Activated CD8-positive, alpha-beta memory T cell treated with anti-CD3 and anti-CD28 coated beads for 36 hours (primary cell): ENCODE measurements at regions not wholly inside any gene's neighbourhood (a gene's known extent, or its start where the extent isn't known, plus 50 kb on each side); places are given as distances from the start of the nearest gene placed in this dataset.

ENCODE experiments used
- CTCF ChIA-PET: fragments of 350-600 bp; sonication (Branson Sonifier 250); formaldehyde crosslinking; loops from one replicate; lab custom pipeline; 2021; ENCODE audit warnings: antibody characterized with exemption; lab: Charles Lee
- POLR2A ChIA-PET: fragments of 350-600 bp; sonication (Branson Sonifier 250); formaldehyde crosslinking; loops from one replicate; lab custom pipeline; 2021; ENCODE audit warnings: antibody characterized with exemption; lab: Charles Lee

GRCh38 chr3:117399311-117400078 lies 689.9 kb downstream of the TUSC7 start:
- ChIA-PET CTCF (no interaction called here), POLR2A (no interaction called here)

DNA sequence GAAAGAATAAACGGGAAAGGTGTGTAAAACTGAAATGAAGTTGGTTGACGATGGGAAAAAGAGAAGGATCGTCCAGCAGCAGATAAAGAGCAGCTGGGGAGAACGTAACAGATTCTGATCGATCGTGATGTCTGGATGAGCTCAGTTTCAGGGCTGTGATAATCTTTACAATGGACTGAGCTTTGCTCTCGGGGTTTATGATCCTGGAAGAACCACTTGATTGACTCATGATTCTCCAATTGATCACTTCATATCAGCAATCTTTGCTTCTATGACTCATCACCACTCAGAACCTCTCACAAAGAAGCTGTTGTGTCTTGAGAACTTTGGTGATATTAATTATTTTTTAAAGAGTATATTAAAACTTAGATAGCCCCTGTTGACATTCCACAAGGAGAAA lies 690.7 kb downstream of the TUSC7 start:
- POLR2A ChIA-PET, result no interaction called here

DNA sequence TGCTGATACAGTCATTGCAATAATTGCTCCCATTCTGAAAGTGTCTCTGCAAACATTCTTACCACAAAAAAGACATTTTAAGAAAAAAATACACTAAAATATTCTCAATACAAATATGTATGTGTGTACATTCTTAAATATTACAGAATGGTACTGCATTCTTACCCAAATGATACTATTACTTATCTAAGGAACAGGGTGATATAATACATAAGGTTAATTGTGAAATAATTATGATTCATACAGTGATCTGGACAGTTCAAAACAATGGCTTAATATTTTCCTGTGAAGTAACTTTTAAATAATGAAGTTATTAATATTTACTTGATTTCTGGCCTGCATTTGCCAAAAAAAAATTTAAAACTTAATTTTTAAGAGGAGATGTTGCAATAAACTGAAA lies 694.6 kb downstream of the TUSC7 start:
- POLR2A ChIA-PET, result no interaction called here
- CTCF ChIA-PET, result no interaction called here

More for the DNA sequence above, 690.7 kb downstream of the TUSC7 start:
- CTCF ChIA-PET, result no interaction called here

- CTCF ChIA-PET, result no interaction called here
- POLR2A ChIA-PET, result no interaction called here
Observed at GRCh38 chr3:117404730-117405129, 695.2 kb downstream of the TUSC7 start.

DNA sequence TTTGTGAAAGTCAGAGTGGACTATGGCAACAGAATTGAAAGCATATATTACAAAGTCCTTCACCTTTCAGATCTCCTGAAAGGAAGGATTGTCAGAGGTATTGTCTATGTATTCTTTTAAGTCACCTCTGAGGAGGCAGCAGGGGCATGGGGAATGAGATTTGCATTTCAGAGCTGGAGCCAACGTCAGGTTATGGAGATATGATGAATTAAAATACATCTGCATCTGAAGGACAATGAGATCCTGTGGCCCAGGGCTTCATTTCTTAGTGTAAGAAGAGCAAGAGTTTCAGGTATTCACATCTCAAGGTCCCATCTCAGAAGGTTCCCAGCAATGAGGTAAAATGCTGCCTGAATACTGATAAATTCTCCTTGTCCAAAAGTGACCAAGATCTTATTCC lies 695.8 kb downstream of the TUSC7 start:
- CTCF ChIA-PET, result no interaction called here
- POLR2A ChIA-PET, result no interaction called here

- POLR2A ChIA-PET, result no interaction called here
- CTCF ChIA-PET, result no interaction called here
Observed at GRCh38 chr3:117407317-117407716, 697.7 kb downstream of the TUSC7 start.

DNA sequence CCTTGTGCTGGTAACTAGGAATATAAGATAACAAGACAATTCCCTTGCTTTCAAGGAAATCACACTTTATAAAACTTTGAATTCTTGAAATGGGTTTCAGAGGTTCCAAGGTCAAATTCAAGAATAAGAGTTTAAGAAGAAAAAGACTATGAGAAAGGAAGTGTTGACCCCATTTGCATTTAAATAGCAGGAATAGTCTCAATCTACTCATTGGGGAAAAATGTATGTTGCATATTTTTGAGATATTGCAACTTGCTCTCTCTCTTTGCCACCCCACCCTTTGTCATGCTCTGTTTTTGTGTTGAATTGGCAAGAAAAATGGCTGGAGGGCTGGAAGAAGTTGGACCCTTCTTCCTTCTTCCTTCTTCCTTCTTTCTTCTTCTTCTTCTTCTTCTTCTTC lies 699.2 kb downstream of the TUSC7 start:
- ChIA-PET CTCF (no interaction called here), POLR2A (no interaction called here)

DNA sequence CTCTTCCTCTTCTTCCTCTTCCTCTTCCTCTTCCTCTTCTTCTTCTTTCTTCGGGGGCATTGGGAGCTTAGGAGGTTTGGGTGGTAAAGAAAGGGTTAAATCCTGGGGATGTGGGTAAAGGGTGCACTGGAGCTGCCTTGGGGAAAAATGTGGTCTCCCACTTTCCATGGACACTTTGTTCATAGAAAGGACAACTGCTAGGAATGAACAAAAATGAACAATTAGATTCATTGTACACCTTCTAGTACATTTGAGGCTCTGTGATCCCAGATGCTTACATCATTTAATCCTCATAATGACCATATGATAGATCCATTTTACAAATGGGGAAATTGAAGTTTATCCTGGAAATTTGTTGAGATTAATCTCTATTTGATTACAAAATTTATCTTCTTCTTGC lies 699.7 kb downstream of the TUSC7 start:
- POLR2A ChIA-PET, result no interaction called here
- CTCF ChIA-PET, result no interaction called here

DNA sequence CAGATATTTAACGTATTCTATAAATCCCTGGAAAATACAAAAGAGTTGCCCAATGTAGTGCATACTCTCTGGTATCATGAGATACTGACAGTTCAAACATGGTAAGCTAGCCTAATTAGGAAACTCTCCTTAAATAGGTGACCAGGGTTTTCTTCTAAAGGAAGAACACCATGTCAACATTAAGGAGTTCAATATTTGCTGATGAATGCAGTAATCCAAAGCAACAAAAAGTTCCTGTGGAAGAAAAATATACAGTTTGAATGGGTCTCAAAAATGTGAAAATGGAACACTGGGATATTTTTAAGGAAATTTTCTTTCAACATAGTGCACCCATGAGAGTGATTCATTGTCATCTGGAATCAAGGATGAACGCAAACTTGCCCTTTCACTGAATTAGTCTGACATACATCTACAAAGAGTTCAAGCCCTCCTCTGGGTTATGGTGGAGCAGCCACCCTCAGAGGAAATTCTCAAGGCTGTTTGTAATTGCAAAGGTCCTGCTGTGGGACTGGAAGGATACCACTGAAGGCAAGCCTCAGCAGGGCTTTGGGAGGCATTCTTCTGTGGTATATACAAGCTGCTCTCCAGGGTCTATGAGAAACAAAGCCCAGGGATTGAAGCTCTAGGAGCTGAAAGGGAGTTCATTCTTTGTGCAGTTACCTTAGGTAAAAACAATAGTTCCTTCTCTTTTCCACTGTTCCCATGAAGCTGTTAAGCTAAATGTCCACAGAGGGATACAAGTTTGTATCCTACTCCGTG lies 700.3 kb downstream of the TUSC7 start:
- POLR2A ChIA-PET, result no interaction called here
- CTCF ChIA-PET, result no interaction called here

- ChIA-PET CTCF (no interaction called here), POLR2A (no interaction called here)
Observed at GRCh38 chr3:117411971-117412370, 702.4 kb downstream of the TUSC7 start.

- CTCF ChIA-PET, result no interaction called here
- POLR2A ChIA-PET, result no interaction called here
Observed at GRCh38 chr3:117417411-117417810, 707.8 kb downstream of the TUSC7 start.

GRCh38 chr3:117427081-117427480 lies 717.5 kb downstream of the TUSC7 start:
- CTCF ChIA-PET, result no interaction called here
- POLR2A ChIA-PET, result no interaction called here

DNA sequence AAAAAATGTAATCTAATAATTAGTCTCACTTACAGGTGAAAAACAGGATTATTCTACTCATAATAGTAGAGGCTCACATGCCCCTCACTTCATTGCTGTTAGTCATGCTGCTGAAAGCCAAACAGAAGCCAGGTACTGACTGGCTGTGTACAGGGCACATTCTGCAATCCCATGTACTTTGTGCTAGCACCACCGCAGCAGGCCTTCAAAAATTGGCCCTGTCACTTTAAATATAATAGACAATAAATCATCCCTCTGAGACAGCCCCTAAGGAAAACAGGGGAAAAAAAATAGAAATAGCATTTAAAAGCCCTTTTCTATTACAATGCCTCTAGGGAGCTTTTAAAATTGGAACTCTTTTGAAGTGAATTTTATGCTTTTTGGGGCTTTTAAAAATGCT lies 723.8 kb downstream of the TUSC7 start:
- ChIA-PET POLR2A (no interaction called here), CTCF (no interaction called here)

DNA sequence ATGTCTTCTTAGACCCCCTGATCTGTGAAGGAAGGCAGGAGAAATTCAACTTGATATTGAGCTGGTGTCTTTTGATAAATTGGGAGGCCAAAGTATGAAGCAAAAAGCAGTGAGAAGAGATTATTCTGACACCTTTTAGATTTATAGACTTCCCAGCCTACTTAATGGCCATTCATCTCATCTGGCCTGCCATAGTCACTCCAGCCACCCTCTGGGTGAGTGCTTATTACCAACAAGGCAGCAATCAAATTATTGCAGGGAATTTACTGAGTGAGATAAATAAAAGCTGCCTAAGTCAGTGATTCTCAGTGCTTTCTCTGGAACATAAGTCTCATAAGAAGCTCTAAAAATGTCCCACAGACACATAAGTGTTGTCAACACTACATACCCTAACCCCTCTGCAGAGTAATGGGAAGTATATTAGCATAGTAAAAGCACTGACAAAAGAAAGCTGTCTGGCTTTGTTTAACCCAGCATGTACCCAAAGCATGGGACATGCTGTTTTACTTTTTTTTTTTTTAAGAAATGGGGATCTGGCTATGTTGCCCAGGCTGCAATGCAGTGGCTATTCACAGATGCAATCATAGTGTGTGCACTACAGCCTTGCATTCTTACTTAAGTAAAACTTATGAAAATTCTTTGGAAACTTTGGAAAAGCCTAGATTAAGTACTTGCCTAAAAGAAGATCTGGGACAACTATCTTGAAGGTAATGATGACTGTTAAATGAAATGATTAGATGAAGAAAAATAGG lies 725.3 kb downstream of the TUSC7 start:
- ChIA-PET POLR2A (no interaction called here), CTCF (no interaction called here)

- CTCF ChIA-PET, result no interaction called here
- POLR2A ChIA-PET, result no interaction called here
Observed at GRCh38 chr3:117435506-117435905, 725.9 kb downstream of the TUSC7 start.

DNA sequence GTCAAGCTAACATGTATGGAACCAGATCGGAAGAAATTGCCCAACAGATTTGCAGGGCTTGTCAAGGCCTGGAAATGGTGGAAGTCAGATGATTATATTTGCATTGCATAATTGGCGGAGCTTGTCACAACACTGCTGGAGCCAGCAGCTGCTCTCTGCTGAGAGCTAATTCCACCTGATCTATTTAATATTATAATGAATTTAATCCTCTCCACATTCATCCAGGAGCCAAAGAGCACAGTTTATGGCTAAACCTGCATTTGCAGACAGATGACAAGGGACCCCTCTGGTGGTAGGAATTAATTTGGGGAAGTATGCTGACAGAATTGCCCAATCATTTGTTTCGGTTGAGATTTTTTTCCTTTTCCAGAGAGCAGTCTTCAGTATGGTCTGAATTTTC lies 730.2 kb downstream of the TUSC7 start:
- ChIA-PET POLR2A (no interaction called here), CTCF (no interaction called here)

DNA sequence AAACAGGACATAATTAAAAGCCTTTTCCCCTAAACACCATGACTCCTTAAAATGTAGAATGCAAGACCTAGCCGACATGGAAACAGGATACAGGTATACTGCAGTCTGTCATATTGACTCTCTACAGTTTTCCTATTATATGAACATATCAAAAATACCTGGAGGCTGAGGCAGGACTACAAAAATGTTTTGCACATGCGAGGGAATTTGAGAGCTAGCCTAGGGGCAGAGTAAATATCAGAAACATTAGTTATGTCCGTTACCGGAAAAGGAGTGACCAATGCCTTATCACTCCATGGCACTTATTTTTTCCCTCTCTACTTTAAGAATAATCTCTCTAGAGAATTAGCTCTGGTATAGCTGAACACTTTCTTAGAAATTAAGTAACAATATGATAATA lies 732.3 kb downstream of the TUSC7 start:
- ChIA-PET CTCF (no interaction called here), POLR2A (no interaction called here)

- CTCF ChIA-PET, result no interaction called here
Observed at GRCh38 chr3:117442566-117442965, 733.0 kb downstream of the TUSC7 start.

GRCh38 chr3:117443014-117443413 lies 733.4 kb downstream of the TUSC7 start:
- POLR2A ChIA-PET, result no interaction called here
- CTCF ChIA-PET, result no interaction called here

More at GRCh38 chr3:117442566-117442965, 733.0 kb downstream of the TUSC7 start:
- POLR2A ChIA-PET, result no interaction called here

- POLR2A ChIA-PET, result no interaction called here
- CTCF ChIA-PET, result no interaction called here
Observed at GRCh38 chr3:117444175-117444574, 734.6 kb downstream of the TUSC7 start.
